ACC112 (cell line): ENCODE measurements at regions not wholly inside any gene's neighbourhood (a gene's known extent, or its start where the extent isn't known, plus 50 kb on each side); places are given as distances from the start of the nearest gene placed in this dataset.

Experiments
- H2AFZ ChIP-seq: fragments of 200-600 bp; sonication (generic); one replicate; pipeline ENCODE4 v1.6.0; 2017; ENCODE audit warnings: antibody characterized with exemption, low read length; ENCODE audit not compliant: unreplicated experiment
- H3K27ac ChIP-seq: fragments of 200-600 bp; sonication (generic); 2 replicates; pipeline ENCODE4 v1.5.1; 2014; ENCODE audit warnings: low read depth, mild to moderate bottlenecking, antibody characterized with exemption, low read length, moderate library complexity
- H3K27me3 ChIP-seq: fragments of 200-600 bp; sonication (generic); 2 replicates; pipeline ENCODE4 v1.6.1; 2014; ENCODE audit warnings: mild to moderate bottlenecking, antibody characterized with exemption, low read length, moderate library complexity, mixed read lengths; ENCODE audit not compliant: insufficient read depth
- H3K36me3 ChIP-seq: fragments of 200-600 bp; sonication (generic); 2 replicates; pipeline ENCODE4 v1.6.1; 2016; ENCODE audit warnings: mild to moderate bottlenecking, antibody characterized with exemption, low read length, moderate library complexity, mixed read lengths; ENCODE audit not compliant: insufficient read depth
- H3K4me1 ChIP-seq: fragments of 200-600 bp; sonication (generic); one replicate; pipeline ENCODE4 v1.6.1; 2016; ENCODE audit warnings: low read length, mixed read lengths; ENCODE audit not compliant: insufficient read depth, unreplicated experiment, control insufficient read depth
- H3K4me3 ChIP-seq: fragments of 200-600 bp; sonication (generic); 2 replicates; pipeline ENCODE4 v1.5.1; 2014; ENCODE audit warnings: mild to moderate bottlenecking, low read depth, low read length
- H3K79me2 ChIP-seq: fragments of 200-600 bp; sonication (generic); one replicate; pipeline ENCODE4 v1.6.0; 2016; ENCODE audit warnings: low read length; ENCODE audit not compliant: control insufficient read depth, unreplicated experiment, insufficient read depth

DNA sequence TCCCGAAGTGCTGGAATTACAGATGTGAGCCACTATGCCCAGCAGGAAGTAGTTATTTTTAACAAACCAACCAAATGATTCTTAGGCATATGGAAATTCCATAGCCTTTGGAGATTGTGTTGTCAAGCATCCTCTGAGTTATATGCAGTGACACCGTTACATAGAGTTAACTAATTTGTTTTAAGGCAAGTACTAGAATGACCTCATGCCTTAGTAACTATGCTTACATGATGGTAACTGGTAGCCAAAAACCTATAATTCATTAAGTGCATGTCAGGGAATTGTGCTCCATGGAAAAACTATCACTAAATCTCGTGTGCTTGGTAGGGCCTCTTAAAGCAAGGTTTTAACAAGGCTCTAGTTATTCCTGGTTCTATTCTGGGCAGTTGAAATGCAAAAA is 392.8 kb downstream of the TUSC7 start:
- H3K4me3 ChIP-seq, result no peak overlapping the region
- no peaks in the 10 kb centered on the region for H3K27me3 ChIP-seq
- no peak overlapping the region for H2AFZ ChIP-seq
- H3K27ac ChIP-seq, result no peak overlapping the region
- H3K4me1 ChIP-seq, result peaks cover 12% of the 10 kb centered on the region
- H3K79me2 ChIP-seq, result no peaks in the 10 kb centered on the region
- no peaks in the 10 kb centered on the region for H3K36me3 ChIP-seq

GRCh38 chr3:117103675-117104074 is 394.1 kb downstream of the TUSC7 start:
- Histone ChIP-seq H2AFZ (no peak overlapping the region), H3K27me3 (no peaks in the 10 kb centered on the region), H3K27ac (no peak overlapping the region), H3K36me3 (no peaks in the 10 kb centered on the region), H3K79me2 (no peaks in the 10 kb centered on the region), H3K4me3 (no peak overlapping the region), H3K4me1 (peaks cover 12% of the 10 kb centered on the region)

GRCh38 chr3:117104381-117104780 is 394.8 kb downstream of the TUSC7 start:
- Histone ChIP-seq H3K4me3 (no peak overlapping the region), H3K79me2 (no peaks in the 10 kb centered on the region), H3K4me1 (peaks cover 12% of the 10 kb centered on the region), H3K36me3 (no peaks in the 10 kb centered on the region), H2AFZ (no peak overlapping the region), H3K27me3 (no peaks in the 10 kb centered on the region), H3K27ac (no peak overlapping the region)

GRCh38 chr3:117104792-117105191 is 395.2 kb downstream of the TUSC7 start:
- Histone ChIP-seq H3K79me2 (no peaks in the 10 kb centered on the region), H3K36me3 (no peaks in the 10 kb centered on the region), H3K4me3 (no peak overlapping the region), H3K27ac (no peak overlapping the region), H3K27me3 (no peaks in the 10 kb centered on the region), H2AFZ (no peak overlapping the region), H3K4me1 (peaks cover 12% of the 10 kb centered on the region)

GRCh38 chr3:117105686-117106085 is 396.1 kb downstream of the TUSC7 start:
- Histone ChIP-seq H3K27ac (no peak overlapping the region), H3K4me1 (peaks cover 12% of the 10 kb centered on the region), H3K36me3 (no peaks in the 10 kb centered on the region), H3K4me3 (no peak overlapping the region), H2AFZ (peak overlapping the region; percentile 21), H3K27me3 (no peaks in the 10 kb centered on the region), H3K79me2 (no peaks in the 10 kb centered on the region)

- H3K4me3 ChIP-seq, result no peak overlapping the region
- H2AFZ ChIP-seq, result no peak overlapping the region
- peaks cover 12% of the 10 kb centered on the region for H3K4me1 ChIP-seq
- H3K27me3 ChIP-seq, result no peaks in the 10 kb centered on the region
- no peaks in the 10 kb centered on the region for H3K36me3 ChIP-seq
- H3K79me2 ChIP-seq, result no peaks in the 10 kb centered on the region
- H3K27ac ChIP-seq, result no peak overlapping the region
These were observed 396.8 kb downstream of the TUSC7 start for GRCh38 chr3:117106396-117106795.

GRCh38 chr3:117107946-117108345 is 398.4 kb downstream of the TUSC7 start:
- H3K36me3 ChIP-seq, result no peaks in the 10 kb centered on the region

DNA sequence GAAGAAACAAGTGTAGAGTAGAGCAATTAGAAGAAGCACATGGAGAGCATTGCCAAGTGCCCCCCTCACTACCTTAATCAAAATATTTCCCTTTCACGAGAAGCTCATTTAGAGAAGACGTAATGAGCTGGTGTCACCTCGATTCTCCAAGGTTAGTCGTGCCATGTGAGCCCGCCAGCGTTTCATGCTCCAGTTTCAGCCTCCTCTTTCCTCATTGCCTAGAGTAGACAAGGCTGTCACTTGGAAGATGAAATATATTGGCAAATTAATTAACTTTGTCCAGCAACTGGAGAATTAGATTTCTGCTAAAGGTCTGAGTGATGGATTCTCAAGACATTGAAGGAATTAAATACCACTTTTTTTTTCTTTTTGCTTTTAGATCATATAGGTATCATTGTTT is 399.6 kb downstream of the TUSC7 start:
- Histone ChIP-seq H3K27ac (no peak overlapping the region), H3K4me3 (no peak overlapping the region), H3K27me3 (no peaks in the 10 kb centered on the region), H3K79me2 (no peaks in the 10 kb centered on the region), H2AFZ (no peak overlapping the region), H3K4me1 (peaks cover 12% of the 10 kb centered on the region), H3K36me3 (no peaks in the 10 kb centered on the region)

More at GRCh38 chr3:117107946-117108345, 398.4 kb downstream of the TUSC7 start:
- Histone ChIP-seq H3K27ac (no peak overlapping the region), H3K79me2 (no peaks in the 10 kb centered on the region), H3K27me3 (no peaks in the 10 kb centered on the region), H2AFZ (no peak overlapping the region), H3K4me3 (no peak overlapping the region), H3K4me1 (peaks cover 12% of the 10 kb centered on the region)

DNA sequence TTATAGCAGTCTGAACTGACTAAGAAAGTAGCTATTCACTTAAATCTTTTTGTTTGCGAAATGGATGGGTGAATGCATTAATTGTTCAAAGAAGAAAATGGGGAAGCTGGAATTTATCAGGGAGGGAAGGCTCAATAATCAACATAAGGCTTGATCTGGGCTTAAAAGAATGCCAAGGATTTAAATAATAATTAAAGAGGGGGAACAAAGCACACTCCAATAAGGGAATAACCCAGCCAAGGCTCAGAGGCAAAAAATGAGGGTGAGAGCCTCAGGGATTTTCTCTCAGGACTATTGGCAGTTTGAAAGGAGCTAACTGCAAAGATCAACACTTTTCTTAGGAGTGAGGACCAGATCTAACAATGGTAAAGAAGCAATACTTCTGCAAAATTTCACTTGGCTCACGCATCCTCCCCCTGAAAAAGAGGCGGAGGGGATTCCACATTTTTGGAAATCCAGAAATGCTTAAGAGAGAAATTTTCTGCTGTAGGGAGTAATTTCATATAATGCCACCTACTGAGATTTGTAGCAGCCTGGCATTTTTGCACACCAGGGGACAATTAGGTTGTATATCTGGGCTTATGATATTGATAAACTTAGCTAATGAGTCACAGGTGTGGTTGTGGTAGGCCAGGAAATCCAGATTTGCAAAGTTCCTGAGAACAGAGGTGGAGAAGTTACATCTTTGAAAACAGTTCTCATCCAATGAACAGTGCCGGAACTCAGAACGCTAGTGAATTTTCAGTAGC is 405.1 kb downstream of the TUSC7 start:
- no peak overlapping the region for H2AFZ ChIP-seq
- H3K79me2 ChIP-seq, result no peaks in the 10 kb centered on the region
- no peaks in the 10 kb centered on the region for H3K4me1 ChIP-seq
- no peak overlapping the region for H3K4me3 ChIP-seq
- H3K36me3 ChIP-seq, result no peaks in the 10 kb centered on the region
- no peak overlapping the region for H3K27ac ChIP-seq
- no peaks in the 10 kb centered on the region for H3K27me3 ChIP-seq

- Histone ChIP-seq H3K36me3 (no peaks in the 10 kb centered on the region), H2AFZ (no peak overlapping the region), H3K27ac (no peak overlapping the region), H3K4me3 (no peak overlapping the region), H3K79me2 (no peaks in the 10 kb centered on the region), H3K27me3 (no peaks in the 10 kb centered on the region), H3K4me1 (no peaks in the 10 kb centered on the region)
These were observed 407.8 kb downstream of the TUSC7 start for GRCh38 chr3:117117188-117117936.

DNA sequence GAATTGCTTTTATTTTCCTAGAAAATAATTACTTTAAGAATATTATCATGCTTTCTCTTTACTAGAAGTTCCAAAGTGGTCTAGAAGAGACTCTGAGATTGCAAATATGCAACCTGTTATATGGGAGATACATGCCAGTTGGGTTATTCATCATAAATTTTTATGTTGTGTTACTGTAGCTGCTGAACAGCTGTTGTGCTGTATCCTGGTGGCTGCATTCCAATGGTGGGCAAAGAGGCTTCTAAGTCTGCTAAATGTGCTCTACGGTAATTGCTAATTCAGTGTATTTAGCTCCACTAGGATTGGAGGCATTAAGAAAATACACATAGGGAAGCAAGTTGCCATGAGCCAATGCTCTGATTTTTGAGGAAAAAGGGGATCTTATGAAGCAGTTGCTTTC is 409.0 kb downstream of the TUSC7 start:
- no peaks in the 10 kb centered on the region for H3K79me2 ChIP-seq
- no peaks in the 10 kb centered on the region for H3K27me3 ChIP-seq
- no peaks in the 10 kb centered on the region for H3K36me3 ChIP-seq
- H2AFZ ChIP-seq, result no peak overlapping the region
- H3K27ac ChIP-seq, result no peak overlapping the region
- H3K4me1 ChIP-seq, result no peaks in the 10 kb centered on the region
- H3K4me3 ChIP-seq, result no peak overlapping the region
